Retinal pigment epithelial cell (primary cell): ENCODE measurements at regions not wholly inside any gene's neighbourhood (a gene's known extent, or its start where the extent isn't known, plus 50 kb on each side); places are given as distances from the start of the nearest gene placed in this dataset.

ENCODE experiments used
- DNase-seq: peaks from one replicate; pipeline ENCODE4 v3.0.0-alpha.2; 2010; ENCODE audit warnings: low read depth
- H3K4me3 ChIP-seq: 2 replicates; pipeline ENCODE4 v1.5.1; 2011; ENCODE audit warnings: mild to moderate bottlenecking, low read length, control low read depth, moderate library complexity
- CTCF ChIP-seq: conservative IDR thresholded peaks from 2 replicates; pipeline ENCODE4 v1.5.1; 2011; ENCODE audit warnings: low read depth, low read length, control low read depth, inconsistent platforms

GRCh38 chr14:100472094-100472455, 115.1 kb downstream of the BEGAIN start:
- TF ChIP-seq CTCF: no peak
- DNase-seq: no peak
- no peak overlapping the region for H3K4me3 ChIP-seq

- TF ChIP-seq CTCF: no peak
- DNase-seq: no peak
- H3K4me3 ChIP-seq: no peak overlapping the region
These were observed 114.7 kb downstream of the BEGAIN start for GRCh38 chr14:100472491-100472890.

GRCh38 chr14:100473249-100473648, 114.0 kb downstream of the BEGAIN start:
- TF ChIP-seq CTCF: no peak

GRCh38 chr14:100474196-100474595, 113.0 kb downstream of the BEGAIN start:
- H3K4me3 ChIP-seq: no peak overlapping the region
- TF ChIP-seq CTCF: no peak
- DNase-seq: no peak

More at GRCh38 chr14:100473249-100473648, 114.0 kb downstream of the BEGAIN start:
- no peak for DNase-seq
- H3K4me3 ChIP-seq: no peak overlapping the region

GRCh38 chr14:100475268-100475667, 111.9 kb downstream of the BEGAIN start:
- no peak for DNase-seq
- no peak overlapping the region for H3K4me3 ChIP-seq
- no peak for TF ChIP-seq CTCF

- DNase-seq: peak; percentile 98
- no peak for TF ChIP-seq CTCF
- H3K4me3 ChIP-seq: no peak overlapping the region
These were observed 111.0 kb downstream of the BEGAIN start for GRCh38 chr14:100476012-100476822.
